ENCODE measurements at regions not wholly inside any gene's neighbourhood (a gene's known extent, or its start where the extent isn't known, plus 50 kb on each side); places are given as distances from the start of the nearest gene placed in this dataset.

DNA sequence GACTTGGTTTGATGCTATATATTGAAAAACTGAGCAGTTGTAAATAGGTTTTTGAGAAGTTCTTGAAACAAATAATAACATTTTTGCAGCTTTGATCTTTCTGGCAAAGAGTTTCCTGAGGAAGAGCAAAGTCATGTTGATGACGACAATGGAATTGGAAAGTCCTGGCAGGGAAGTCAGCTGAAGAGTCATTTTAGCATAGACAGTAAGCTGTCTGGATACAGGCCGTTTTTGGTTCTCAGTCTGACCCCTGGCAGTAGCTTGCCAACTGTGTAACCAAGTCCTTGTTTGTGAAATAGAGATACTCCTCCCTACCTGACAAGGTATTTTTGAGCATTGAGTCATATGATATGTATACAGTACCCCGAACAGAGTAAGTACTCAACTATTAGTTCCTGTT, 193.3 kb downstream of the C11orf91 start:
- H3K36me3 Mint-ChIP-seq, result no peaks in the 10 kb centered on the region
- H3K9me3 ChIP-seq (ENCODE audit: low read length), result no peaks in the 10 kb centered on the region

GRCh38 chr11:33505093-33505492, 195.5 kb downstream of the C11orf91 start:
- no peak for DNase-seq
- Histone ChIP-seq H3K36me3 (ENCODE audit: insufficient read depth, low read length) (no peaks in the 10 kb centered on the region), H3K27ac (ENCODE audit: low read depth, low read length) (no peak overlapping the region), H3K9me3 (ENCODE audit: low read length) (no peaks in the 10 kb centered on the region), H3K27me3 (ENCODE audit: insufficient read depth, low read length, poor library complexity, severe bottlenecking) (no peaks in the 10 kb centered on the region), H3K4me3 (ENCODE audit: low read length) (no peak overlapping the region), H3K4me1 (ENCODE audit: insufficient read depth, low read length) (no peaks in the 10 kb centered on the region)
- Mint-ChIP-seq H3K27me3 (peaks cover 8 to 10% of the 10 kb centered on the region in 2 donors), H3K27ac (no peak overlapping the region), H3K4me3 (no peak overlapping the region), H3K36me3 (no peaks in the 10 kb centered on the region), H3K4me1 (no peaks in the 10 kb centered on the region), H3K9me3 (no peaks in the 10 kb centered on the region)
- CTCF ChIA-PET, result no interaction called here
- POLR2A ChIA-PET, result no interaction called here

More for the DNA sequence above, 193.3 kb downstream of the C11orf91 start:
- CTCF ChIA-PET, result no interaction called here
- no peak overlapping the region for H3K27ac ChIP-seq (ENCODE audit: low read depth, low read length)
- H3K27me3 ChIP-seq (ENCODE audit: insufficient read depth, low read length, poor library complexity, severe bottlenecking), result no peaks in the 10 kb centered on the region
- Mint-ChIP-seq H3K4me1 (no peaks in the 10 kb centered on the region), H3K9me3 (no peaks in the 10 kb centered on the region), H3K4me3 (no peak overlapping the region), H3K27me3 (peaks cover 12 to 17% of the 10 kb centered on the region in 2 donors), H3K27ac (no peak overlapping the region)
- H3K36me3 ChIP-seq (ENCODE audit: insufficient read depth, low read length), result no peaks in the 10 kb centered on the region
- no peak overlapping the region for H3K4me3 ChIP-seq (ENCODE audit: low read length)
- POLR2A ChIA-PET, result no interaction called here
- DNase-seq, result no peak
- H3K4me1 ChIP-seq (ENCODE audit: insufficient read depth, low read length), result no peaks in the 10 kb centered on the region

GRCh38 chr11:33500861-33501479, 199.7 kb downstream of the C11orf91 start:
- no peak overlapping the region for H3K4me3 ChIP-seq (ENCODE audit: low read length)
- POLR2A ChIA-PET, result no interaction called here
- H3K36me3 ChIP-seq (ENCODE audit: insufficient read depth, low read length), result no peaks in the 10 kb centered on the region
- H3K4me3 Mint-ChIP-seq, result no peak overlapping the region
- no peaks in the 10 kb centered on the region for H3K27me3 ChIP-seq (ENCODE audit: insufficient read depth, low read length, poor library complexity, severe bottlenecking)
- peak overlapping the region in 1 of 8 donors; percentile 59 for H3K27ac Mint-ChIP-seq
- DNase-seq, result no peak
- no peaks in the 10 kb centered on the region for H3K36me3 Mint-ChIP-seq
- no peak overlapping the region for H3K27ac ChIP-seq (ENCODE audit: low read depth, low read length)
- peaks cover 1 to 24% of the 10 kb centered on the region in 2 donors for H3K27me3 Mint-ChIP-seq
- CTCF ChIA-PET, result no interaction called here
- no peaks in the 10 kb centered on the region for H3K4me1 Mint-ChIP-seq
- H3K9me3 Mint-ChIP-seq, result peaks cover 0 to 6% (median 2%) of the 10 kb centered on the region in 5 donors
- no peaks in the 10 kb centered on the region for H3K9me3 ChIP-seq (ENCODE audit: low read length)
- no peaks in the 10 kb centered on the region for H3K4me1 ChIP-seq (ENCODE audit: insufficient read depth, low read length)

DNA sequence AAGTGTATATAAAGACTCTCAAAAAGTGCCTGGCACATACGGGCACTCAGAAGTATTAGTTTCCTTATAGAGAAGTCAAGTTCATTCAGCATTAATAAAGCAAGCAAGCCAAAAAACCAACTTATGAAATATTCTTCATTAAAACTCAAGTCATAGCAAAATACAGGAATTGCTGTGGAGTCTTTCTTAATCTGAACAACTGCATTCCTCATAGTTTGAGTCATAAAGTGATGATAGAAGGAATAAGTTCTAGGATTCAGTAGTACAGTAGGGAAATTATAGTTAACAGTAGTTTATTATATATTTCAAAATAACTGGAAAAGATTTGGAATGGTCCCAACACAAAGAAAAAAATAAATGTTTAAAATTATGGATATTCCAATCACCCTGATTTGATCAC, 200.3 kb downstream of the C11orf91 start:
- no peaks in the 10 kb centered on the region for H3K36me3 Mint-ChIP-seq
- no peak for DNase-seq
- no peak overlapping the region for H3K27ac ChIP-seq (ENCODE audit: low read depth, low read length)
- no peak overlapping the region for H3K4me3 ChIP-seq (ENCODE audit: low read length)
- H3K4me1 Mint-ChIP-seq, result no peaks in the 10 kb centered on the region
- CTCF ChIA-PET, result no interaction called here
- H3K27me3 ChIP-seq (ENCODE audit: insufficient read depth, low read length, poor library complexity, severe bottlenecking), result no peaks in the 10 kb centered on the region
- peaks cover 1 to 24% of the 10 kb centered on the region in 2 donors for H3K27me3 Mint-ChIP-seq
- no peak overlapping the region for H3K27ac Mint-ChIP-seq
- peaks cover 0 to 6% (median 2%) of the 10 kb centered on the region in 5 donors for H3K9me3 Mint-ChIP-seq
- H3K9me3 ChIP-seq (ENCODE audit: low read length), result no peaks in the 10 kb centered on the region
- POLR2A ChIA-PET, result no interaction called here
- H3K36me3 ChIP-seq (ENCODE audit: insufficient read depth, low read length), result no peaks in the 10 kb centered on the region
- H3K4me3 Mint-ChIP-seq, result no peak overlapping the region
- H3K4me1 ChIP-seq (ENCODE audit: insufficient read depth, low read length), result no peaks in the 10 kb centered on the region

DNA sequence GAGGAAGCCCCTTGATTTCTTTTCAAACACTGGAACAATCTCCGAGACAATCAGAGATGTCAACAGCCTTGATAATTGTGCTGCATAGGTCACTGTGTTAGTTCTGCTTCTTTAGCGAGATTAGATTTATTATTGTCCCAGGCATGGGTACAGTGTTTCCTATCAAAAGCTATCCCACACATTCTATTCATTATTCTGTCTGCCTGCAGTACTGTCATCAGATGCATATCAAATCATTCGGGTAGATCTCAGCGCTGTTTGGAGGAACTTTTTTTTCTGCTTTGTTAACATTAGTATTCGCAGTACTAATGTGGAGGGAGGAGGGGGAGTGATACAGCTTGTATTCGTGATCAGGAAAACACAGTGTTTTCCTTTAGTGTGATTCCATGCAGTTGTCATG, 208.0 kb downstream of the C11orf91 start:
- Histone ChIP-seq H3K9me3 (ENCODE audit: low read length) (no peaks in the 10 kb centered on the region), H3K36me3 (ENCODE audit: insufficient read depth, low read length) (no peaks in the 10 kb centered on the region), H3K27ac (ENCODE audit: low read depth, low read length) (no peak overlapping the region), H3K4me1 (ENCODE audit: insufficient read depth, low read length) (no peaks in the 10 kb centered on the region), H3K27me3 (ENCODE audit: insufficient read depth, low read length, poor library complexity, severe bottlenecking) (no peaks in the 10 kb centered on the region), H3K4me3 (ENCODE audit: low read length) (no peak overlapping the region)
- no peaks in the 10 kb centered on the region for H3K36me3 Mint-ChIP-seq
- H3K4me1 Mint-ChIP-seq, result no peaks in the 10 kb centered on the region
- DNase-seq, result no peak
- peaks cover 8 to 28% of the 10 kb centered on the region in 2 donors for H3K27me3 Mint-ChIP-seq
- no peak overlapping the region for H3K27ac Mint-ChIP-seq
- H3K4me3 Mint-ChIP-seq, result no peak overlapping the region
- CTCF ChIA-PET, result no interaction called here
- H3K9me3 Mint-ChIP-seq, result peaks cover 0 to 6% (median 2%) of the 10 kb centered on the region in 5 donors
- POLR2A ChIA-PET, result no interaction called here

DNA sequence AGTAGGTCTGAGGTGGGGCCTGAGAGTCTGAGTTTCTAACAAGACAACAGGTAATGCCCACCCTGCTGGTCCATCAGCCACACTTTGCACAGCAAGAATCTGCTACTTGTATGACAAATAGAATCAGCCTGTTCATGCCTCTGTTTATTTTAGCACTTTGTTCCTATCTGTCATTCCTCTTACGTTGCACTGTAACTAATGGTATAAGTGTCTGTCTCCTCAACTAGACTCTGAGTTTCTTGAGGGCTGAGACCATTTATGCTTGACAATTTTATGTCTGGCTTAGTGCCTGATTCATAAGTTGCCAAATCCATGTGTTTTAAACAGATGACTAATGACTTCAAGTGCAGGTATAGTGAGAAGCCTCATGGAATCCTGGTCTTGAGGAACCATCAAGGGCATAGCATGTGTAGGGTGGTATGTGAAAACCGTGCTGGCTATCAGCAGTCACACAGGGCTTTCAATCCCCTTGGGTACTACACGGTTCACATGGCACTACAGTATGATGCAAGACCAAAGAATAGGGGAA, 209.7 kb downstream of the C11orf91 start:
- H3K4me3 ChIP-seq (ENCODE audit: low read length), result no peak overlapping the region
- H3K36me3 Mint-ChIP-seq, result no peaks in the 10 kb centered on the region
- H3K4me3 Mint-ChIP-seq, result no peak overlapping the region
- H3K4me1 ChIP-seq (ENCODE audit: insufficient read depth, low read length), result no peaks in the 10 kb centered on the region
- peaks cover 12 to 28% of the 10 kb centered on the region in 2 donors for H3K27me3 Mint-ChIP-seq
- no peak overlapping the region for H3K27ac ChIP-seq (ENCODE audit: low read depth, low read length)
- DNase-seq, result no peak
- H3K27me3 ChIP-seq (ENCODE audit: insufficient read depth, low read length, poor library complexity, severe bottlenecking), result no peaks in the 10 kb centered on the region
- H3K9me3 Mint-ChIP-seq, result peaks cover 0 to 2% (median 0%) of the 10 kb centered on the region in 5 donors
- H3K9me3 ChIP-seq (ENCODE audit: low read length), result no peaks in the 10 kb centered on the region
- ChIA-PET CTCF (no interaction called here), POLR2A (no interaction called here)
- H3K36me3 ChIP-seq (ENCODE audit: insufficient read depth, low read length), result no peaks in the 10 kb centered on the region
- H3K27ac Mint-ChIP-seq, result no peak overlapping the region
- no peaks in the 10 kb centered on the region for H3K4me1 Mint-ChIP-seq

DNA sequence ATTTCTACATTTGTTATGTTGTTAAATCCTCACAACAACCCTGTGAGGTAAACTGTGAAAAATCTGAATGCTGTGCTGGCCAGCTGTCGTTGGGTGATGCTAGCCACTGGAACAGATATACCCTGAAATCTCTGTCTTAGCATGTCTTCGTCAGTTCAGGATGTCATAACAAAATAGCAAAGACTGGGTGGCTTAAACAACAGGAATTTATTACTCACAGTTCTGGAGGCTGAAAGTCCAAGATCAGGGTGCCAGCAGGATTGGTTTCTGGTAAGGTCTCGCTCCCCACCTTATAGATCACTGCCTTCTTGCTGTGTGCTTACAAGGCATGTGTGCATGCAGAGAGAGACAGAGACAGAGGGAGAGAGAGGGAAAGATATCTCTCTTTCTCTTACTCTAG, 211.7 kb downstream of the C11orf91 start:
- no peaks in the 10 kb centered on the region for H3K27me3 ChIP-seq (ENCODE audit: insufficient read depth, low read length, poor library complexity, severe bottlenecking)
- H3K9me3 Mint-ChIP-seq, result peaks cover 0 to 2% (median 0%) of the 10 kb centered on the region in 5 donors
- no peak overlapping the region for H3K27ac Mint-ChIP-seq
- H3K4me1 Mint-ChIP-seq, result no peaks in the 10 kb centered on the region
- no peaks in the 10 kb centered on the region for H3K36me3 ChIP-seq (ENCODE audit: insufficient read depth, low read length)
- ChIA-PET POLR2A (no interaction called here), CTCF (no interaction called here)
- H3K36me3 Mint-ChIP-seq, result peaks cover 0 to 2% (median 0%) of the 10 kb centered on the region in 3 donors
- no peak overlapping the region for H3K4me3 Mint-ChIP-seq
- no peak for DNase-seq
- peaks cover 12 to 36% of the 10 kb centered on the region in 2 donors for H3K27me3 Mint-ChIP-seq
- no peak overlapping the region for H3K27ac ChIP-seq (ENCODE audit: low read depth, low read length)
- no peaks in the 10 kb centered on the region for H3K4me1 ChIP-seq (ENCODE audit: insufficient read depth, low read length)
- H3K4me3 ChIP-seq (ENCODE audit: low read length), result no peak overlapping the region
- no peaks in the 10 kb centered on the region for H3K9me3 ChIP-seq (ENCODE audit: low read length)

DNA sequence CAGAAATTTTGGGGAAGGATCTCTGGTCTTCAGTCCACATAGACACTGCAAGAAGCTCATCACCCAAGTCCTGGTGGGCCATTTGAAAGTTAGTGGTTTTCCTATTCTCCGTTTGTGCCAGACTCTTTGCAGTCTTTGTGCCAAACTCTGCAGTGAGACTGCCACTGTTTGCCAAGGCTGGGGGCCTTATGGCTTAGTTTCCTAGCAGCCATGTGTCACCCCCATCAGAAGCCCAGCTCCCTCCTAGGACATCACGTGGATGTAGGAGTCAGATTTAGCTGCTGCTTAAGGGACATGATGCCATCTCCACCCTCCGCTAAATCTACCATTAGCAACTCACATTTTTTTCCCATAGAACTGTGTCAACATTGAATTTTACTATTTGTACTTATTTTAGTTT, 220.0 kb downstream of the C11orf91 start:
- H3K27me3 Mint-ChIP-seq, result peaks cover 7 to 14% of the 10 kb centered on the region in 2 donors
- DNase-seq, result no peak
- H3K4me3 ChIP-seq (ENCODE audit: low read length), result no peak overlapping the region
- H3K36me3 ChIP-seq (ENCODE audit: insufficient read depth, low read length), result no peaks in the 10 kb centered on the region
- no peaks in the 10 kb centered on the region for H3K4me1 Mint-ChIP-seq
- H3K4me3 Mint-ChIP-seq, result no peak overlapping the region
- ChIA-PET CTCF (no interaction called here), POLR2A (no interaction called here)
- H3K36me3 Mint-ChIP-seq, result peaks cover 0 to under 1% (median 0%) of the 10 kb centered on the region in 3 donors
- no peaks in the 10 kb centered on the region for H3K27me3 ChIP-seq (ENCODE audit: insufficient read depth, low read length, poor library complexity, severe bottlenecking)
- no peak overlapping the region for H3K27ac ChIP-seq (ENCODE audit: low read depth, low read length)
- no peaks in the 10 kb centered on the region for H3K4me1 ChIP-seq (ENCODE audit: insufficient read depth, low read length)
- H3K27ac Mint-ChIP-seq, result no peak overlapping the region
- H3K9me3 ChIP-seq (ENCODE audit: low read length), result no peaks in the 10 kb centered on the region
- no peaks in the 10 kb centered on the region for H3K9me3 Mint-ChIP-seq

All from CD8-positive, alpha-beta memory T cell (primary cell).